SK-N-SH (cell line): ENCODE measurements at regions not wholly inside any gene's neighbourhood (a gene's known extent, or its start where the extent isn't known, plus 50 kb on each side); places are given as distances from the start of the nearest gene placed in this dataset.

Experiments used
- CTCF ChIA-PET: fragments of 300-600, 350-600 bp; formaldehyde crosslinking; extraction: SDS; loops from one replicate; lab custom pipeline; 2021; lab: Yijun Ruan, JAX
- POLR2A ChIA-PET: fragments of 350-600 bp; sonication (Branson Sonifier 250); formaldehyde crosslinking; extraction: SDS; loops from one replicate; lab custom pipeline; 2020; ENCODE audit warnings: antibody characterized with exemption, inconsistent platforms; lab: Yijun Ruan, JAX
- DNase-seq: peaks from one replicate; pipeline ENCODE4 v3.0.0; 2012
- H2AFZ ChIP-seq: fragments of 200-600 bp; sonication (generic); 2 replicates; pipeline ENCODE4 v1.8.1; 2016; ENCODE audit warnings: antibody characterized with exemption, mild to moderate bottlenecking, low read depth
- H3F3A ChIP-seq: fragments of 200-600 bp; sonication (generic); replicated peaks from 2 replicates; pipeline ENCODE3; 2016; ENCODE audit warnings: antibody characterized with exemption, mild to moderate bottlenecking; ENCODE audit not compliant: insufficient read depth
- H3K27ac ChIP-seq, 2 experiments: fragments of 200-500 bp in 1 of 2; fragments of 200-600 bp in 1 of 2; sonication (Bioruptor generic) in 1 of 2; sonication (generic), shearing (Covaris generic) in 1 of 2; 2 replicates each; pipeline versions ENCODE4 v1.5.1 to v1.6.1; 2014 to 2016; ENCODE audit warnings: low read depth in 2 of 2, inconsistent platforms in 1 of 2, low read length in 1 of 2, mild to moderate bottlenecking in 1 of 2, mixed read lengths in 1 of 2
- H3K27me3 ChIP-seq: fragments of 200-600 bp; sonication (generic), shearing (Covaris generic); 2 replicates; pipeline ENCODE4 v1.6.1; 2016; ENCODE audit warnings: mixed run types; ENCODE audit not compliant: insufficient read depth
- H3K36me3 ChIP-seq, 2 experiments: fragments of 200-500 bp in 1 of 2; fragments of 200-600 bp in 1 of 2; sonication (Bioruptor generic) in 1 of 2; sonication (generic) in 1 of 2; replicated peaks in 1 of 2; 2 replicates each; pipeline versions ENCODE3 to v1.5.1; 2014 to 2016; ENCODE audit warnings: low read length in 1 of 2, mild to moderate bottlenecking in 1 of 2; ENCODE audit not compliant: insufficient read depth in 2 of 2, control insufficient read depth in 1 of 2
- H3K4me1 ChIP-seq, 2 experiments: fragments of 200-500 bp in 1 of 2; fragments of 200-600 bp in 1 of 2; sonication (Bioruptor generic) in 1 of 2; sonication (generic), shearing (Covaris generic) in 1 of 2; 2 replicates each; pipeline versions ENCODE4 v1.5.1 to v1.6.1; 2014 to 2016; ENCODE audit warnings: low read depth in 1 of 2, low read length in 1 of 2, mixed run types in 1 of 2; ENCODE audit not compliant: insufficient read depth in 2 of 2, control insufficient read depth in 1 of 2
- H3K4me2 ChIP-seq: fragments of 200-600 bp; sonication (generic), shearing (Covaris generic); 2 replicates; pipeline ENCODE4 v1.6.1; 2017; ENCODE audit warnings: mixed run types
- H3K4me3 ChIP-seq, 2 experiments: fragments of 200-500 bp in 1 of 2; fragments of 200-600 bp in 1 of 2; sonication (Bioruptor generic) in 1 of 2; sonication (generic), shearing (Covaris generic) in 1 of 2; 2 replicates each; pipeline versions ENCODE4 v1.5.1 to v1.8.1; 2014 to 2016; ENCODE audit warnings: low read depth in 2 of 2, inconsistent platforms in 1 of 2, low read length in 1 of 2, mild to moderate bottlenecking in 1 of 2, mixed read lengths in 1 of 2, moderate library complexity in 1 of 2
- H3K79me2 ChIP-seq: fragments of 200-600 bp; sonication (generic); 2 replicates; pipeline ENCODE4 v1.8.1; 2017; ENCODE audit warnings: mild to moderate bottlenecking; ENCODE audit not compliant: insufficient read depth
- H3K9ac ChIP-seq: fragments of 200-600 bp; sonication (generic); 2 replicates; pipeline ENCODE4 v1.6.1; 2017; ENCODE audit warnings: mixed run types
- H3K9me2 ChIP-seq: fragments of 200-600 bp; sonication (generic); 2 replicates; pipeline ENCODE4 v1.6.1; 2017; ENCODE audit warnings: mixed run types
- H3K9me3 ChIP-seq: fragments of 200-600 bp; sonication (generic); 2 replicates; pipeline ENCODE4 v1.6.1; 2017; ENCODE audit warnings: mixed run types, mild to moderate bottlenecking, moderate library complexity
- H4K20me1 ChIP-seq: fragments of 200-600 bp; sonication (generic); 2 replicates; pipeline ENCODE4 v1.6.1; 2017; ENCODE audit warnings: mild to moderate bottlenecking, mixed run types; ENCODE audit not compliant: insufficient read depth
- CHD2 ChIP-seq: fragments of 150-350 bp; IDR thresholded peaks from 2 replicates; pipeline ENCODE4 v1.6.1; 2018; ENCODE audit warnings: low read length; ENCODE audit not compliant: partially characterized antibody
- CTCF ChIP-seq: fragments of 200-600 bp; sonication (generic); IDR thresholded peaks from 2 replicates; pipeline ENCODE4 v1.6.1; 2017; ENCODE audit warnings: antibody characterized with exemption, mild to moderate bottlenecking, moderate library complexity
- ELF1 ChIP-seq: IDR thresholded peaks from 2 replicates; pipeline ENCODE4 v1.4.0; 2012
- EP300 ChIP-seq, 2 experiments: IDR thresholded peaks; 2 replicates each; pipeline versions ENCODE4 v1.4.0 to v1.6.1; 2012; ENCODE audit warnings: borderline replicate concordance in 1 of 2, low read depth in 1 of 2, low read length in 1 of 2
- EZH2phosphoT487 ChIP-seq: fragments of 200-600 bp; sonication (generic); IDR thresholded peaks from 2 replicates; pipeline ENCODE4 v1.6.1; 2017; ENCODE audit warnings: low read depth, mixed run types, mild to moderate bottlenecking, antibody characterized with exemption, moderate library complexity, borderline replicate concordance
- GABPA ChIP-seq: IDR thresholded peaks from 2 replicates; pipeline ENCODE4 v1.4.0; 2012; ENCODE audit warnings: low read depth, mild to moderate bottlenecking
- GATA2 ChIP-seq: sonication (generic); formaldehyde crosslinking; IDR thresholded peaks from 2 replicates; pipeline ENCODE4 v1.5.0; 2020; ENCODE audit warnings: mild to moderate bottlenecking, missing genetic modification reagents
- JUND ChIP-seq: IDR thresholded peaks from 2 replicates; pipeline ENCODE4 v1.4.0; 2012
- MEF2A ChIP-seq: IDR thresholded peaks from 2 replicates; pipeline ENCODE4 v1.4.0; 2012; ENCODE audit warnings: low read depth, borderline replicate concordance
- NFIC ChIP-seq: IDR thresholded peaks from 2 replicates; pipeline ENCODE4 v1.4.0; 2012; ENCODE audit warnings: borderline replicate concordance
- NRF1 ChIP-seq: IDR thresholded peaks from 2 replicates; pipeline ENCODE4 v1.6.1; 2012; ENCODE audit warnings: low read depth, mild to moderate bottlenecking, low read length
- POLR2AphosphoS5 ChIP-seq: IDR thresholded peaks from 2 replicates; pipeline ENCODE4 v1.6.1; 2012; ENCODE audit warnings: low read depth, low read length
- RCOR1 ChIP-seq: fragments of 150-350 bp; IDR thresholded peaks from 2 replicates; pipeline ENCODE4 v1.6.1; 2017; ENCODE audit warnings: antibody characterized with exemption, low read length
- RXRA ChIP-seq: IDR thresholded peaks from 2 replicates; pipeline ENCODE4 v1.4.0; 2012; ENCODE audit warnings: low read depth, mild to moderate bottlenecking, borderline replicate concordance
- SMC3 ChIP-seq: IDR thresholded peaks from 2 replicates; pipeline ENCODE4 v1.6.1; 2012; ENCODE audit warnings: low read depth, low read length, improper control_type of control experiment
- USF1 ChIP-seq: IDR thresholded peaks from 2 replicates; pipeline ENCODE4 v1.4.0; 2012; ENCODE audit warnings: low read depth, borderline replicate concordance
- YY1 ChIP-seq: IDR thresholded peaks from 2 replicates; pipeline ENCODE4 v1.4.0; 2012; ENCODE audit warnings: low read depth, mild to moderate bottlenecking
- WGBS: methylation state at CpG from one replicate; pipeline ENCODE4 v1.1.6; 2017; ENCODE audit warnings: low lambda C conversion rate; 5-methylcytosine and 5-hydroxymethylcytosine counted together
- TF ChIP-seq, protein P1 (sequence below): IDR thresholded peaks from 2 replicates; pipeline ENCODE4 v1.4.0; 2012; ENCODE audit warnings: low read depth, borderline replicate concordance
- TF ChIP-seq, protein P2 (sequence below): fragments of 150-350 bp; IDR thresholded peaks from 2 replicates; pipeline ENCODE4 v1.6.1; 2017; ENCODE audit warnings: antibody characterized with exemption, low read length, low read depth, borderline replicate concordance
- TF ChIP-seq, protein P3 (sequence below): IDR thresholded peaks from 2 replicates; pipeline ENCODE4 v1.4.0; 2012; ENCODE audit warnings: low read depth
- TF ChIP-seq, protein P4 (sequence below): IDR thresholded peaks from 2 replicates; pipeline ENCODE4; 2012

DNA sequence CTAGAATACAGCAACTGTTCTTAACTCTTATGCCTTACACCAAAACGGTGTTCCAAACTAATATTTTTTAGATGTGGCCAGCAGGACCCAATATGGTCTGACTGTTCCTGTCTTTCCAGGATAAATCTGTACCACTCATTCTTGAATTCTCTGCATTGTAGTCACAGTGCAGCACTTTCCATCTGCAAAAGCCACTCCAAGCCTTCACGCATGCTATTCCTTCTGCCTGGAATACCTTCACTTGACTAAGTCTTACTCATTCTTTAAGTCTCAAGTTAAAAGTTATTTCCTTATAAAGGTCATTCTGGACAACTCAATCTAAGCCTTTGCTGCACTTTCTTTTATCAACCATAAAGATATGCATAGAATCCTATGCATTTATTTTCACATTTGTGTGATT is 1194.5 kb downstream of the PLA2G4A start:
- Histone ChIP-seq H3K27me3 (no peaks in the 10 kb centered on the region), H3K4me2 (no peak overlapping the region), H2AFZ (no peak overlapping the region), H3K9ac (no peak overlapping the region), H3K9me2 (no peaks in the 10 kb centered on the region), H3F3A (peaks cover 4% of the 10 kb centered on the region), H3K4me1 (peaks cover 3 to 10% of the 10 kb centered on the region in 2 experiments; a peak in 2 of 4 replicates), H3K36me3 (no peaks in the 10 kb centered on the region), H3K27ac (no peak overlapping the region), H3K9me3 (no peaks in the 10 kb centered on the region), H4K20me1 (no peaks in the 10 kb centered on the region), H3K79me2 (no peaks in the 10 kb centered on the region), H3K4me3 (no peak overlapping the region)
- ChIA-PET CTCF (no interaction called here), POLR2A (no interaction called here)
- WGBS = 83% methylated on average over 2 of the region's 2 CpGs
- no peak for TF ChIP-seq EZH2phosphoT487
- no peak for TF ChIP-seq RXRA
- no peak for TF ChIP-seq USF1
- TF ChIP-seq ELF1 = no peak
- DNase-seq = no peak

DNA sequence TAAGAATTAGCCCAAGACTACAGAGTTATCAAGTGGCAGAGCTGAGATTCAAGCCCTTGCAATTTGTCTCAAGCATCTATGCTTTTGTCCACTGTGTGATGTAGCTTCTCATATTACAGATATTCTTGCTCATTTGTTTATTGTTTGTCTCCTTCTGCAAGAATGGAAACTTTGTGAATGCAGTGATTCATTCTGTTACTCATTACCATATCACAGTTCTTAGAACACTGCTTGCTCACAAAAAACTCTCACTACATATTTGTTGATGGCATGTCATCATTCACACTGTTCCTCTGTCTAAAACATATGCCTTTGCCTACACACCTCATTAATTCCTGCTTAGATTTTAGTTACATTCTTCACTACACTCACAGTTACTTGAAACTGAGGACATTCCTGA is 1198.9 kb downstream of the PLA2G4A start:
- Histone ChIP-seq H3K27ac (peak overlapping the region; percentile 34 to 59; a peak in 3 of 4 replicates), H3K9ac (no peak overlapping the region), H3K4me1 (peaks cover 3 to 10% of the 10 kb centered on the region in 2 experiments; a peak in 2 of 4 replicates), H3K4me3 (no peak overlapping the region), H3K4me2 (0 out of 2 replicates have a peak overlapping the region, but pooled peaks have one; percentile 32), H3K36me3 (no peaks in the 10 kb centered on the region), H3F3A (peaks cover 7% of the 10 kb centered on the region), H3K9me3 (no peaks in the 10 kb centered on the region; the same call in 1 of the 2 replicates), H3K27me3 (no peaks in the 10 kb centered on the region), H3K79me2 (no peaks in the 10 kb centered on the region), H3K9me2 (no peaks in the 10 kb centered on the region), H4K20me1 (no peaks in the 10 kb centered on the region), H2AFZ (no peak overlapping the region)
- CTCF ChIA-PET = no interaction called here
- no peak for DNase-seq
- POLR2A ChIA-PET = no interaction called here
- TF ChIP-seq, protein P1, sequence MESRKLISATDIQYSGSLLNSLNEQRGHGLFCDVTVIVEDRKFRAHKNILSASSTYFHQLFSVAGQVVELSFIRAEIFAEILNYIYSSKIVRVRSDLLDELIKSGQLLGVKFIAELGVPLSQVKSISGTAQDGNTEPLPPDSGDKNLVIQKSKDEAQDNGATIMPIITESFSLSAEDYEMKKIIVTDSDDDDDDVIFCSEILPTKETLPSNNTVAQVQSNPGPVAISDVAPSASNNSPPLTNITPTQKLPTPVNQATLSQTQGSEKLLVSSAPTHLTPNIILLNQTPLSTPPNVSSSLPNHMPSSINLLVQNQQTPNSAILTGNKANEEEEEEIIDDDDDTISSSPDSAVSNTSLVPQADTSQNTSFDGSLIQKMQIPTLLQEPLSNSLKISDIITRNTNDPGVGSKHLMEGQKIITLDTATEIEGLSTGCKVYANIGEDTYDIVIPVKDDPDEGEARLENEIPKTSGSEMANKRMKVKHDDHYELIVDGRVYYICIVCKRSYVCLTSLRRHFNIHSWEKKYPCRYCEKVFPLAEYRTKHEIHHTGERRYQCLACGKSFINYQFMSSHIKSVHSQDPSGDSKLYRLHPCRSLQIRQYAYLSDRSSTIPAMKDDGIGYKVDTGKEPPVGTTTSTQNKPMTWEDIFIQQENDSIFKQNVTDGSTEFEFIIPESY = no peak
- TF ChIP-seq, protein P2, sequence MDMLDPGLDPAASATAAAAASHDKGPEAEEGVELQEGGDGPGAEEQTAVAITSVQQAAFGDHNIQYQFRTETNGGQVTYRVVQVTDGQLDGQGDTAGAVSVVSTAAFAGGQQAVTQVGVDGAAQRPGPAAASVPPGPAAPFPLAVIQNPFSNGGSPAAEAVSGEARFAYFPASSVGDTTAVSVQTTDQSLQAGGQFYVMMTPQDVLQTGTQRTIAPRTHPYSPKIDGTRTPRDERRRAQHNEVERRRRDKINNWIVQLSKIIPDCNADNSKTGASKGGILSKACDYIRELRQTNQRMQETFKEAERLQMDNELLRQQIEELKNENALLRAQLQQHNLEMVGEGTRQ = no peak
- TF ChIP-seq RCOR1 (no peak), SMC3 (no peak), NRF1 (no peak), RXRA (no peak), EP300 (IDR thresholded peaks at IDR 0.05; ENCODE audit: borderline replicate concordance in 1 of 2, low read depth in 1 of 2, low read length in 1 of 2) (peak in 1 of 2 experiments; percentile 54; a peak in 1 of 4 replicates), CHD2 (no peak), USF1 (no peak), POLR2AphosphoS5 (no peak), YY1 (no peak), GABPA (no peak), ELF1 (no peak), GATA2 (CRISPR knock-in tag) (no peak), JUND (peak; percentile 67), NFIC (no peak), MEF2A (no peak), CTCF (no peak), EZH2phosphoT487 (no peak)
- TF ChIP-seq, protein P3, sequence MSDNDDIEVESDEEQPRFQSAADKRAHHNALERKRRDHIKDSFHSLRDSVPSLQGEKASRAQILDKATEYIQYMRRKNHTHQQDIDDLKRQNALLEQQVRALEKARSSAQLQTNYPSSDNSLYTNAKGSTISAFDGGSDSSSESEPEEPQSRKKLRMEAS = no peak
- TF ChIP-seq, protein P4, sequence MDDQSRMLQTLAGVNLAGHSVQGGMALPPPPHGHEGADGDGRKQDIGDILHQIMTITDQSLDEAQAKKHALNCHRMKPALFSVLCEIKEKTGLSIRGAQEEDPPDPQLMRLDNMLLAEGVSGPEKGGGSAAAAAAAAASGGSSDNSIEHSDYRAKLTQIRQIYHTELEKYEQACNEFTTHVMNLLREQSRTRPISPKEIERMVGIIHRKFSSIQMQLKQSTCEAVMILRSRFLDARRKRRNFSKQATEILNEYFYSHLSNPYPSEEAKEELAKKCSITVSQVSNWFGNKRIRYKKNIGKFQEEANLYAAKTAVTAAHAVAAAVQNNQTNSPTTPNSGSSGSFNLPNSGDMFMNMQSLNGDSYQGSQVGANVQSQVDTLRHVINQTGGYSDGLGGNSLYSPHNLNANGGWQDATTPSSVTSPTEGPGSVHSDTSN = peak; percentile 52; the same call in 1 of the 2 replicates
